Liver (tissue), 8 donors: ENCODE measurements at regions not wholly inside any gene's neighbourhood (a gene's known extent, or its start where the extent isn't known, plus 50 kb on each side); places are given as distances from the start of the nearest gene placed in this dataset.

Experiments used
- DNase-seq: peaks from one replicate; pipeline ENCODE4 v3.0.0-alpha.2; 2017; ENCODE audit warnings: low spot score
- H3K27ac ChIP-seq, 2 donors: one replicate each; pipeline ENCODE4 v1.7.0; 2013; ENCODE audit warnings: inconsistent platforms in 2 of 2, low read length in 2 of 2, control low read depth in 1 of 2, low read depth in 1 of 2, mild to moderate bottlenecking in 1 of 2
- H3K27me3 ChIP-seq, 4 donors: one replicate each; pipeline versions ENCODE4 v1.6.1 to v1.7.0; 2013; ENCODE audit warnings: low read length in 3 of 4, inconsistent platforms in 1 of 4, mild to moderate bottlenecking in 1 of 4, moderate library complexity in 1 of 4; ENCODE audit not compliant: control insufficient read depth in 4 of 4, insufficient read depth in 4 of 4
- H3K36me3 ChIP-seq, 4 donors: one replicate each; pipeline versions ENCODE4 v1.6.1 to v1.7.0; 2013; ENCODE audit warnings: low read length in 3 of 4, mild to moderate bottlenecking in 3 of 4, low read depth in 1 of 4, moderate library complexity in 1 of 4; ENCODE audit not compliant: control insufficient read depth in 4 of 4, insufficient read depth in 3 of 4
- H3K4me1 ChIP-seq, 4 donors: one replicate each; pipeline versions ENCODE4 v1.6.1 to v1.7.0; 2013; ENCODE audit warnings: low read length in 3 of 4, mild to moderate bottlenecking in 3 of 4, moderate library complexity in 1 of 4; ENCODE audit not compliant: control insufficient read depth in 4 of 4, insufficient read depth in 4 of 4
- H3K4me3 ChIP-seq, 3 donors: one replicate each; pipeline versions ENCODE4 v1.6.1 to v1.7.0; 2013; ENCODE audit warnings: low read length in 3 of 3, control low read depth in 1 of 3, low read depth in 1 of 3, mild to moderate bottlenecking in 1 of 3
- H3K9ac ChIP-seq, 2 donors: one replicate each; pipeline ENCODE4 v1.7.0; 2013; ENCODE audit warnings: low read length in 2 of 2, mild to moderate bottlenecking in 2 of 2, moderate library complexity in 2 of 2, control low read depth in 1 of 2, low read depth in 1 of 2
- H3K9me3 ChIP-seq, 4 donors: one replicate each; pipeline versions ENCODE4 v1.6.1 to v1.7.0; 2013; ENCODE audit warnings: low read length in 3 of 4; ENCODE audit not compliant: control insufficient read depth in 4 of 4
- ATF3 ChIP-seq: IDR thresholded peaks from 2 replicates; pipeline ENCODE4 v1.6.1; 2016; ENCODE audit warnings: antibody characterized with exemption
- CTCF ChIP-seq: fragments of 150-350 bp; IDR thresholded peaks from 2 replicates; pipeline ENCODE4 v1.5.1; 2017; ENCODE audit warnings: improper control_type of control experiment, low read depth, low read length; ENCODE audit not compliant: missing input control
- EGR1 ChIP-seq, 2 donors: IDR thresholded peaks; 2 replicates each; pipeline ENCODE4 v1.6.1; 2016 to 2018; ENCODE audit warnings: antibody characterized with exemption in 2 of 2, low read depth in 2 of 2
- FOXA2 ChIP-seq: IDR thresholded peaks from 2 replicates; pipeline ENCODE4 v1.6.1; 2016; ENCODE audit warnings: antibody characterized with exemption
- GABPA ChIP-seq, 2 donors: IDR thresholded peaks in 1 of 2; conservative IDR thresholded peaks in 1 of 2; 2 replicates each; pipeline ENCODE4 v1.6.1; 2016; ENCODE audit warnings: antibody characterized with exemption in 2 of 2, mild to moderate bottlenecking in 1 of 2, moderate library complexity in 1 of 2
- HNF4A ChIP-seq, 2 donors: conservative IDR thresholded peaks; 2 replicates each; pipeline ENCODE4 v1.6.1; 2016; ENCODE audit warnings: antibody characterized with exemption in 2 of 2, mild to moderate bottlenecking in 2 of 2
- HNF4G ChIP-seq: IDR thresholded peaks from 2 replicates; pipeline ENCODE4 v1.6.1; 2016; ENCODE audit warnings: antibody characterized with exemption
- JUND ChIP-seq, 2 donors: IDR thresholded peaks; 2 replicates each; pipeline ENCODE4 v1.6.1; 2016; ENCODE audit warnings: antibody characterized with exemption in 2 of 2
- MAX ChIP-seq: IDR thresholded peaks from 2 replicates; pipeline ENCODE4 v1.6.1; 2016; ENCODE audit warnings: antibody characterized with exemption
- NR2F2 ChIP-seq: IDR thresholded peaks from 2 replicates; pipeline ENCODE4 v1.6.1; 2016; ENCODE audit warnings: antibody characterized with exemption
- RAD21 ChIP-seq, 2 donors: IDR thresholded peaks; 2 replicates each; pipeline ENCODE4 v1.6.1; 2016; ENCODE audit warnings: antibody characterized with exemption in 2 of 2, mild to moderate bottlenecking in 2 of 2
- REST ChIP-seq: IDR thresholded peaks from 2 replicates; pipeline ENCODE4 v1.6.1; 2016; ENCODE audit warnings: antibody characterized with exemption, mild to moderate bottlenecking
- SP1 ChIP-seq: IDR thresholded peaks from 2 replicates; pipeline ENCODE4 v1.6.1; 2018; ENCODE audit warnings: antibody characterized with exemption, mild to moderate bottlenecking
- TAF1 ChIP-seq: conservative IDR thresholded peaks from 2 replicates; pipeline ENCODE4 v1.6.1; 2016; ENCODE audit warnings: antibody characterized with exemption, mild to moderate bottlenecking
- YY1 ChIP-seq: IDR thresholded peaks from 2 replicates; pipeline ENCODE4 v1.6.1; 2016; ENCODE audit warnings: antibody characterized with exemption, mild to moderate bottlenecking
- ZBTB33 ChIP-seq: IDR thresholded peaks from 2 replicates; pipeline ENCODE4 v1.6.1; 2016; ENCODE audit warnings: antibody characterized with exemption
- whole genome bisulfite sequencing: extraction: QIAGEN DNeasy Blood & Tissue Kit; methylation state at CpG from one replicate; pipeline ENCODE4 v1.1.7; 2013; 5-methylcytosine and 5-hydroxymethylcytosine counted together
- donor health status: healthy.
- donor health status: healthy.
- donor health status: healthy.
- donor health status: healthy.
- donor health status: healthy.

GRCh38 chr18:71966791-71967190 is 577.4 kb downstream of the CBLN2 start (continued):
- no peak for TF ChIP-seq ATF3

- Histone ChIP-seq H3K9me3 (no peaks in the 10 kb centered on the region), H3K9ac (no peak overlapping the region), H3K27me3 (no peaks in the 10 kb centered on the region), H3K27ac (no peak overlapping the region), H3K36me3 (no peaks in the 10 kb centered on the region), H3K4me3 (no peak overlapping the region), H3K4me1 (no peaks in the 10 kb centered on the region)
- no peak for DNase-seq
- TF ChIP-seq YY1: no peak
- no peak for TF ChIP-seq EGR1 (IDR thresholded peaks at IDR 0.05; ENCODE audit: low read depth in 2 of 2)
- no peak for TF ChIP-seq ZBTB33
- TF ChIP-seq FOXA2: no peak
- TF ChIP-seq REST: no peak
- no peak for TF ChIP-seq HNF4G
- TF ChIP-seq GABPA (IDR thresholded peaks at IDR 0.05 in 1 of 2, conservative IDR thresholded peaks at IDR 0.05 in 1 of 2): no peak
- no peak for TF ChIP-seq TAF1
- TF ChIP-seq JUND (IDR thresholded peaks at IDR 0.05): no peak
- no peak for TF ChIP-seq CTCF
- TF ChIP-seq RAD21 (IDR thresholded peaks at IDR 0.05): no peak
- no peak for TF ChIP-seq HNF4A (conservative IDR thresholded peaks at IDR 0.05)
- TF ChIP-seq SP1: no peak
- TF ChIP-seq NR2F2: no peak
- 69% methylated on average over 2 of the region's 2 CpGs for WGBS
Observed at GRCh38 chr18:71958605-71959004, 585.5 kb downstream of the CBLN2 start.

- Histone ChIP-seq H3K36me3 (no peaks in the 10 kb centered on the region), H3K27ac (no peak overlapping the region), H3K27me3 (no peaks in the 10 kb centered on the region), H3K9me3 (no peaks in the 10 kb centered on the region), H3K4me3 (no peak overlapping the region), H3K9ac (no peak overlapping the region), H3K4me1 (no peaks in the 10 kb centered on the region)
- WGBS: 75% methylated on average over 6 of the region's 6 CpGs
- no peak for DNase-seq
- no peak for TF ChIP-seq YY1
- no peak for TF ChIP-seq GABPA (IDR thresholded peaks at IDR 0.05 in 1 of 2, conservative IDR thresholded peaks at IDR 0.05 in 1 of 2)
- TF ChIP-seq TAF1: no peak
- TF ChIP-seq ZBTB33: no peak
- TF ChIP-seq MAX: no peak
- TF ChIP-seq SP1: no peak
Observed at GRCh38 chr18:71951001-71951400, 593.1 kb downstream of the CBLN2 start.
